Panc1 (cell line): ENCODE measurements at regions not wholly inside any gene's neighbourhood (a gene's known extent, or its start where the extent isn't known, plus 50 kb on each side); places are given as distances from the start of the nearest gene placed in this dataset.

ENCODE experiments used
- ATAC-seq: fragments of 200-7000 bp; cut with Tn5 transposase; 2 replicates; pipeline ENCODE4 v1.9.1; 2020; ENCODE audit warnings: mild to moderate bottlenecking, moderate library complexity
- BruUV-seq: library from RNA; stranded (reverse); fragments of 400-500 nt; replicated peaks from 2 replicates; lab custom pipeline; 2021; lab: Mats Ljungman, UMichigan
- CTCF ChIA-PET: fragments of 300-600 bp; sonication (Branson Sonifier 250); formaldehyde crosslinking; loops from one replicate; lab custom pipeline; 2022; ENCODE audit warnings: antibody characterized with exemption; lab: Charles Lee
- POLR2A ChIA-PET: fragments of 300-600 bp; sonication (Branson Sonifier 250); formaldehyde crosslinking; loops from one replicate; lab custom pipeline; 2022; ENCODE audit warnings: antibody characterized with exemption; lab: Charles Lee
- DNase-seq: peaks from one replicate; pipeline ENCODE4 v3.0.0-alpha.2; 2010; ENCODE audit warnings: low read depth, low spot score
- H3K27ac ChIP-seq: 2 replicates; pipeline ENCODE4 v1.5.1; 2011; ENCODE audit warnings: mild to moderate bottlenecking, low read length, inconsistent platforms
- H3K27me3 ChIP-seq: fragments of 200-500 bp; sonication (Bioruptor generic); 2 replicates; pipeline ENCODE4 v1.6.0; 2014; ENCODE audit warnings: low read length, inconsistent platforms; ENCODE audit not compliant: control insufficient read depth, insufficient read depth
- H3K36me3 ChIP-seq: fragments of 200-500 bp; sonication (Bioruptor generic); 2 replicates; pipeline ENCODE4 v1.5.1; 2014; ENCODE audit warnings: inconsistent platforms, mild to moderate bottlenecking, low read length, moderate library complexity; ENCODE audit not compliant: control insufficient read depth, insufficient read depth
- H3K4me1 ChIP-seq: 2 replicates; pipeline ENCODE4 v1.5.1; 2011; ENCODE audit warnings: inconsistent platforms, mild to moderate bottlenecking, low read length, moderate library complexity; ENCODE audit not compliant: control insufficient read depth, insufficient read depth
- H3K4me3 ChIP-seq, 2 experiments: 2 replicates each; pipeline ENCODE4 v1.5.1; 2011 to 2012; ENCODE audit warnings: low read depth in 2 of 2, low read length in 2 of 2, mild to moderate bottlenecking in 2 of 2, inconsistent platforms in 1 of 2, moderate library complexity in 1 of 2
- H3K9me3 ChIP-seq: fragments of 200-500 bp; sonication (Bioruptor generic); 2 replicates; pipeline ENCODE4 v1.5.1; 2014; ENCODE audit warnings: low read depth, mild to moderate bottlenecking, inconsistent platforms, low read length, moderate library complexity; ENCODE audit not compliant: control insufficient read depth, insufficient read depth
- POLR2AphosphoS5 ChIP-seq: IDR thresholded peaks from 2 replicates; pipeline ENCODE4 v1.6.1; 2012; ENCODE audit warnings: mild to moderate bottlenecking, low read depth, low read length, moderate library complexity
- REST ChIP-seq, 2 experiments: IDR thresholded peaks; 2 replicates each; pipeline ENCODE4 v1.6.1; 2011 to 2012; ENCODE audit warnings: low read depth in 2 of 2, control low read depth in 1 of 2, low read length in 1 of 2, mild to moderate bottlenecking in 1 of 2, moderate library complexity in 1 of 2; ENCODE audit not compliant: insufficient read depth in 1 of 2
- SIN3A ChIP-seq: IDR thresholded peaks from 2 replicates; pipeline ENCODE4 v1.6.1; 2012; ENCODE audit warnings: low read depth, mild to moderate bottlenecking, low read length, moderate library complexity, borderline replicate concordance; ENCODE audit not compliant: insufficient read depth
- TCF7L2 ChIP-seq: IDR thresholded peaks from 2 replicates; pipeline ENCODE4 v1.6.1; 2011; ENCODE audit warnings: mild to moderate bottlenecking, low read depth, low read length, inconsistent platforms
- in situ Hi-C: cut with HindIII; loops from 2 replicates; pipeline ENCODE4 v1.10.0; 2016; ENCODE audit warnings: low sequenced_read_pairs, low pct_unique_long_range_greater_than_20kb
- intact Hi-C: fragments of 100-400 bp; cut with micrococcal nuclease; formaldehyde crosslinking; loops from one replicate; pipeline ENCODE4 v1.10.0; 2022; ENCODE audit not compliant: unreplicated experiment
- TF ChIP-seq, protein P1 (sequence below): fragments of 450-650 bp; IDR thresholded peaks from 2 replicates; pipeline ENCODE4 v1.5.1; 2017; ENCODE audit warnings: mild to moderate bottlenecking

DNA sequence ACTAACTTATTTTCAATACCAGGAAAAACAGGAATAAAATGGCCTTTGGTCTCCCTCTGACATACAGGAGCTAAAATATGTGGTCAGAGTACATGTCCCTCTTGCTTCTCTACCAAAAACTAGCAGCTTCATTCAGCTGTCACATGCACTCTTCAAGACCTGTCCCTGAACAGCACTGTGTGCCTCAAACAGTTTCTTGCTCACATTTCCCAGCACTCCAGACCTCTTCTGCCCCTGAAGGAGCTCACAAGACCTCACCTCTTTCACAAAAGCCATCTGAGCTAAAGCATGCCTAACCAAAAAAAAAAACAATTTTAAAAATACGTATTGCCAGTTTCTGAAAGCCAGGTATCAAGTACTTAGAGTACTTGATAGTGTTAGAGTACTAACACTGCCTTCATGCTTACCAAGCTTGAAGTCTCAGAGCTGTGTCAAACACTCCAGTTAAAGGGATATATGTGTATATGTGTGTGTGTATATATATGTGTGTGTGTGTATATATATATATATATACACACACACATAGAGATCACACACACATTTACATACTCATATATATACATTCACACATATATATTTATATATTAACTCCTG lies 148.3 kb upstream of the POU3F2 start:
- H3K4me3 ChIP-seq: no peak overlapping the region
- no peak for TF ChIP-seq REST (IDR thresholded peaks at IDR 0.05; ENCODE audit: insufficient read depth in 1 of 2, low read depth in 2 of 2, low read length in 1 of 2)
- no peak for TF ChIP-seq POLR2AphosphoS5
- TF ChIP-seq SIN3A: no peak
- no peak for TF ChIP-seq TCF7L2
- TF ChIP-seq, protein P1, sequence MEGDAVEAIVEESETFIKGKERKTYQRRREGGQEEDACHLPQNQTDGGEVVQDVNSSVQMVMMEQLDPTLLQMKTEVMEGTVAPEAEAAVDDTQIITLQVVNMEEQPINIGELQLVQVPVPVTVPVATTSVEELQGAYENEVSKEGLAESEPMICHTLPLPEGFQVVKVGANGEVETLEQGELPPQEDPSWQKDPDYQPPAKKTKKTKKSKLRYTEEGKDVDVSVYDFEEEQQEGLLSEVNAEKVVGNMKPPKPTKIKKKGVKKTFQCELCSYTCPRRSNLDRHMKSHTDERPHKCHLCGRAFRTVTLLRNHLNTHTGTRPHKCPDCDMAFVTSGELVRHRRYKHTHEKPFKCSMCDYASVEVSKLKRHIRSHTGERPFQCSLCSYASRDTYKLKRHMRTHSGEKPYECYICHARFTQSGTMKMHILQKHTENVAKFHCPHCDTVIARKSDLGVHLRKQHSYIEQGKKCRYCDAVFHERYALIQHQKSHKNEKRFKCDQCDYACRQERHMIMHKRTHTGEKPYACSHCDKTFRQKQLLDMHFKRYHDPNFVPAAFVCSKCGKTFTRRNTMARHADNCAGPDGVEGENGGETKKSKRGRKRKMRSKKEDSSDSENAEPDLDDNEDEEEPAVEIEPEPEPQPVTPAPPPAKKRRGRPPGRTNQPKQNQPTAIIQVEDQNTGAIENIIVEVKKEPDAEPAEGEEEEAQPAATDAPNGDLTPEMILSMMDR: no peak
- in situ Hi-C loops (no loop called here), intact Hi-C loops (no loop called here)
- H3K9me3 ChIP-seq: no peaks in the 10 kb centered on the region
- H3K27ac ChIP-seq: no peak overlapping the region
- ATAC-seq (no peak), DNase-seq (no peak)
- CTCF ChIA-PET: no interaction called here
- no peaks in the 10 kb centered on the region for H3K27me3 ChIP-seq
- H3K36me3 ChIP-seq: no peaks in the 10 kb centered on the region
- POLR2A ChIA-PET: no interaction called here
- BruUV-seq: no TSS peak
- no peaks in the 10 kb centered on the region for H3K4me1 ChIP-seq

DNA sequence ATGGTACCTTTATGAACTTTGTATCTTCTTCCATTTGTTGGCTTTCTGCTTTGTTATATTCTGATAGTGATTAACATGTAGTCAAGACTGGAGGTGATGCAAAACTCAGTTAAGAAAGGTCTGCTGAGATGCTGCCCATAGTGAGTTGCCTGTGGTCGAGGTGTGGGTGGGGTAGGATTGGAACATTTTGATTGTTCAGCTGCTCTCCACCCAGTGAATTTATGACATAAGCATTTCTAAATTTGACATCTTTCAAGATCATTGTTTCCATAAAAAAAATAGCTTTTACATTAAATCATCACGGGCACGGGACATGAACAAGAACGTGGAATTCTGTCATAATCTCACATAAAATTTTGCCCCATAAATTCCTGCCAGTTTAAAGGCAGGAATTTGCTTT lies 146.6 kb upstream of the POU3F2 start:
- no peaks in the 10 kb centered on the region for H3K4me1 ChIP-seq
- ATAC-seq: no peak
- CTCF ChIA-PET: no interaction called here
- H3K9me3 ChIP-seq: no peaks in the 10 kb centered on the region
- no peak for DNase-seq
- H3K27ac ChIP-seq: no peak overlapping the region
- H3K4me3 ChIP-seq: no peak overlapping the region
- in situ Hi-C loops (no loop called here), intact Hi-C loops (no loop called here)
- POLR2A ChIA-PET: no interaction called here
- no peaks in the 10 kb centered on the region for H3K36me3 ChIP-seq
- no peaks in the 10 kb centered on the region for H3K27me3 ChIP-seq
- BruUV-seq: no TSS peak
- no peak for TF ChIP-seq SIN3A
- no peak for TF ChIP-seq REST (IDR thresholded peaks at IDR 0.05; ENCODE audit: insufficient read depth in 1 of 2, low read depth in 2 of 2, low read length in 1 of 2)
- no peak for TF ChIP-seq TCF7L2
- TF ChIP-seq, protein P1: no peak
- no peak for TF ChIP-seq POLR2AphosphoS5
